DND-41 (cell line): ENCODE measurements at regions not wholly inside any gene's neighbourhood (a gene's known extent, or its start where the extent isn't known, plus 50 kb on each side); places are given as distances from the start of the nearest gene placed in this dataset.

Source experiments
- ATAC-seq: fragments of 200-7000 bp; cut with Tn5 transposase; 3 replicates; pipeline ENCODE4 v1.9.1; 2021; ENCODE audit warnings: low read depth; ENCODE audit not compliant: insufficient read depth
- DNase-seq: peaks from one replicate; pipeline ENCODE4 v3.0.0-alpha.2; 2020
- H2AFZ ChIP-seq: 2 replicates; pipeline ENCODE4 v1.6.0; 2012; ENCODE audit warnings: low read depth, low read length
- H3K27ac ChIP-seq: 2 replicates; pipeline ENCODE4 v1.5.1; 2012; ENCODE audit warnings: low read length, inconsistent platforms
- H3K27me3 ChIP-seq: fragments of 200-600 bp; sonication (generic); 2 replicates; pipeline ENCODE4 v1.6.0; 2012; ENCODE audit warnings: low read length, mild to moderate bottlenecking, inconsistent platforms; ENCODE audit not compliant: insufficient read depth, poor library complexity
- H3K36me3 ChIP-seq: 2 replicates; pipeline ENCODE4 v1.5.1; 2012; ENCODE audit warnings: low read length, inconsistent platforms; ENCODE audit not compliant: insufficient read depth
- H3K4me1 ChIP-seq: 2 replicates; pipeline ENCODE4 v1.5.1; 2012; ENCODE audit warnings: mild to moderate bottlenecking, low read length; ENCODE audit not compliant: insufficient read depth
- H3K4me2 ChIP-seq: 2 replicates; pipeline ENCODE4 v1.6.0; 2012; ENCODE audit warnings: mild to moderate bottlenecking, moderate library complexity, low read length, inconsistent platforms; ENCODE audit not compliant: insufficient read depth
- H3K4me3 ChIP-seq, 2 experiments: fragments of 200-600 bp in 1 of 2; shearing (Covaris generic) in 1 of 2; 2 replicates each; pipeline ENCODE4 v1.5.1; 2012 to 2016; ENCODE audit warnings: inconsistent platforms in 2 of 2, low read length in 2 of 2, mild to moderate bottlenecking in 2 of 2, low read depth in 1 of 2, moderate library complexity in 1 of 2
- H3K79me2 ChIP-seq: 2 replicates; pipeline ENCODE4 v1.6.0; 2012; ENCODE audit warnings: low read length, inconsistent platforms; ENCODE audit not compliant: insufficient read depth
- H3K9ac ChIP-seq: 2 replicates; pipeline ENCODE4 v1.6.0; 2012; ENCODE audit warnings: low read depth, mild to moderate bottlenecking, inconsistent platforms, low read length, moderate library complexity
- H3K9me3 ChIP-seq: 2 replicates; pipeline ENCODE4 v1.5.1; 2012; ENCODE audit warnings: low read length, moderate library complexity, mild to moderate bottlenecking, inconsistent platforms; ENCODE audit not compliant: insufficient read depth, severe bottlenecking
- H4K20me1 ChIP-seq: 2 replicates; pipeline ENCODE4 v1.6.0; 2012; ENCODE audit warnings: low read length; ENCODE audit not compliant: insufficient read depth
- EZH2 ChIP-seq: IDR thresholded peaks from 3 replicates; pipeline ENCODE4 v1.6.1; 2012; ENCODE audit warnings: borderline replicate concordance, low read depth, mild to moderate bottlenecking, moderate library complexity, low read length, inconsistent platforms; ENCODE audit not compliant: severe bottlenecking
- TF ChIP-seq, protein P1 (sequence below): IDR thresholded peaks from 2 replicates; pipeline ENCODE4 v1.5.1; 2012; ENCODE audit warnings: borderline replicate concordance, low read length, moderate library complexity, mild to moderate bottlenecking; ENCODE audit not compliant: poor library complexity, severe bottlenecking; ENCODE audit errors: extremely low read depth

DNA sequence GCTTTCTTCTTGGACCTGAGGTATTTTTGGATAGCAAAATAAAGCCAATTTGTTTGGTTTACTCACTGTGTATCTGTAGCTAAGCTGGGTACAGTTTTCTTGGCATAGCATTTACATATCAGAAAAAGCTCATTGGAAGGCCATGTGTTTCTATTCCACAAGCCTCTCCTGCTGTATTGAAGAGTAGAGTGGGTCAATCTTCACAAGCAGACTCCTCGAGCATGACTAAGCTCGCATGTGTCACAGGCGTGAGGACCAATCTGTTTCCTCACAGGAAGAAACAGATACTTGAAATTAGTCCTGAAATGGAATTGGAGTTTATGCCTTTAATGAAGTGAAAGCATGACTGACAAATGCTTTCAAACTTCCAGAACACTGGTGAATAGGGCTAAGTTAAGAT, 1279.0 kb upstream of the MAP3K7 start:
- Histone ChIP-seq H3K9me3 (no peaks in the 10 kb centered on the region), H3K27me3 (no peaks in the 10 kb centered on the region), H3K36me3 (no peaks in the 10 kb centered on the region), H3K27ac (no peak overlapping the region), H3K9ac (no peak overlapping the region), H2AFZ (no peak overlapping the region), H4K20me1 (no peaks in the 10 kb centered on the region), H3K4me1 (no peaks in the 10 kb centered on the region), H3K4me3 (no peak overlapping the region), H3K4me2 (no peak overlapping the region), H3K79me2 (no peaks in the 10 kb centered on the region)
- ATAC-seq (no peak), DNase-seq (no peak)
- no peak for TF ChIP-seq EZH2
- TF ChIP-seq, protein P1, sequence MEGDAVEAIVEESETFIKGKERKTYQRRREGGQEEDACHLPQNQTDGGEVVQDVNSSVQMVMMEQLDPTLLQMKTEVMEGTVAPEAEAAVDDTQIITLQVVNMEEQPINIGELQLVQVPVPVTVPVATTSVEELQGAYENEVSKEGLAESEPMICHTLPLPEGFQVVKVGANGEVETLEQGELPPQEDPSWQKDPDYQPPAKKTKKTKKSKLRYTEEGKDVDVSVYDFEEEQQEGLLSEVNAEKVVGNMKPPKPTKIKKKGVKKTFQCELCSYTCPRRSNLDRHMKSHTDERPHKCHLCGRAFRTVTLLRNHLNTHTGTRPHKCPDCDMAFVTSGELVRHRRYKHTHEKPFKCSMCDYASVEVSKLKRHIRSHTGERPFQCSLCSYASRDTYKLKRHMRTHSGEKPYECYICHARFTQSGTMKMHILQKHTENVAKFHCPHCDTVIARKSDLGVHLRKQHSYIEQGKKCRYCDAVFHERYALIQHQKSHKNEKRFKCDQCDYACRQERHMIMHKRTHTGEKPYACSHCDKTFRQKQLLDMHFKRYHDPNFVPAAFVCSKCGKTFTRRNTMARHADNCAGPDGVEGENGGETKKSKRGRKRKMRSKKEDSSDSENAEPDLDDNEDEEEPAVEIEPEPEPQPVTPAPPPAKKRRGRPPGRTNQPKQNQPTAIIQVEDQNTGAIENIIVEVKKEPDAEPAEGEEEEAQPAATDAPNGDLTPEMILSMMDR: no peak

DNA sequence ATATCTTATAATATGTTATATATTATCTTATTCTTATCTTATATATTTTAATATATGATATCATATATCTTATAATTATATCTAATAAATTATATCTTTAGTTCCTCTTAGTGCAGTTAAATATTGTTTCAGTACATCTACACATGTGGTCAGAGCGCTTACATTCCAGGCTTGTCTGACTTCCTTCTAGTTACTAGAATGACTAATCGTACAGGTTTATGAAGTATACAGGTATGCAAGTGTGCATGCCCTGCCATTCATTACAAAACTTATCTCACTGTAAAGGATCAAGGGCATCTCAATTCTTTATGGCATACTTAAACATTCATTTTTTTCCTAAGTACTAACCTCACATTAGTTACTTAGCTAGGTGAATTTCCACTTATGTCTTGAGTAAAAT, 1278.0 kb upstream of the MAP3K7 start:
- Histone ChIP-seq H2AFZ (no peak overlapping the region), H3K4me3 (no peak overlapping the region), H3K79me2 (no peaks in the 10 kb centered on the region), H3K4me2 (no peak overlapping the region), H3K27me3 (no peaks in the 10 kb centered on the region), H3K9ac (no peak overlapping the region), H3K36me3 (no peaks in the 10 kb centered on the region), H3K27ac (no peak overlapping the region), H3K9me3 (no peaks in the 10 kb centered on the region), H3K4me1 (no peaks in the 10 kb centered on the region), H4K20me1 (no peaks in the 10 kb centered on the region)
- no peak for ATAC-seq
- no peak for DNase-seq
- TF ChIP-seq EZH2: no peak
- TF ChIP-seq, protein P1: no peak

DNA sequence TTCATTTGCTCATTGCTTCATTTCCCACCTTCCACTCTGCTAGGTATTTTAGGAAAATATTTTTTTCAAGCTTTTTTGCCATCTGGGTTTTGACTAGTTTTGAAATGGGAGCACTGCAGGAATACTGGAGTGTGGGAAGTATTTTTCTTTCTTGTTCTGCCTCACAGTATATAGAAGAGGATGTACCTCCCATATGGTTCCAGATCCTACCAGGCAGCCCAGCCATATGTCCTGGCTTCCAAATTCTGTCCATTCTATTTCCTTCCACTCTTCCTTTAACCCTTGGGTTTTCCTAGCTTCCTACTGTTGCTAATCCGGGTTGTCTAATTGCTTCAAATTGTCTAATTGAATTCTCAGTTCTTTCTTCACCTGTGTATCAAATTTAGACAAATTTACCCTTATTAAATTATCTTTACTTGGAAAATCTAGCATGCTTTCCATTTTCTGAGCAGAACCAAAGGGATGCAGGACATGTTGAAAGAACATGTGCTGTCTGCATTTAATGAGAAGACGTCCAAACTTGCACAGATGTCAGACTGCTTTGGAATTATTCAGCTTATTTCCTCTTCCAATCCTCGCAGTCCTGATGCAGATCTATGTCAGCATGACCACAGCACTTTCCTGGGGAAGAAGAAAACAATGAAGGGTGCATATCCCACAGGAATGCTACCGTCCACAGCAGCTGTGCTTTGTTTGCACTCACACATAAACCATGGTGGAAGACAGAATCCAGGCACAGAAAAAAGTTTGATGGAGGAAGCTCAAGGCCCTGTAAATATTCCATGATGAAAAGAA, 1273.9 kb upstream of the MAP3K7 start:
- H3K4me2 ChIP-seq: no peak overlapping the region
- no peak overlapping the region for H2AFZ ChIP-seq
- ATAC-seq (no peak), DNase-seq (no peak)
- H3K9ac ChIP-seq: no peak overlapping the region
- no peaks in the 10 kb centered on the region for H3K36me3 ChIP-seq
- H3K79me2 ChIP-seq: no peaks in the 10 kb centered on the region
- H3K27ac ChIP-seq: no peak overlapping the region
- H3K27me3 ChIP-seq: no peaks in the 10 kb centered on the region
- H4K20me1 ChIP-seq: no peaks in the 10 kb centered on the region
- no peak overlapping the region for H3K4me3 ChIP-seq
- TF ChIP-seq EZH2: no peak
- TF ChIP-seq, protein P1: no peak
- no peaks in the 10 kb centered on the region for H3K4me1 ChIP-seq
- no peaks in the 10 kb centered on the region for H3K9me3 ChIP-seq
